Lower leg skin (tissue), 4 donors: ENCODE measurements at regions not wholly inside any gene's neighbourhood (a gene's known extent, or its start where the extent isn't known, plus 50 kb on each side); places are given as distances from the start of the nearest gene placed in this dataset.

Source experiments
- DNase-seq, 2 donors: peaks; one replicate each; pipeline ENCODE4 v3.0.0-alpha.2; 2019; ENCODE audit warnings: low spot score in 2 of 2
- H3K4me3 ChIP-seq: fragments of 200-600 bp; sonication (generic); 2 replicates; pipeline ENCODE4 v1.5.1; 2017; ENCODE audit warnings: mild to moderate bottlenecking, low read depth; ENCODE audit not compliant: poor library complexity, severe bottlenecking
- CTCF ChIP-seq, 3 donors: fragments of 450-650 bp; IDR thresholded peaks; one replicate each; pipeline ENCODE4 v1.5.1; 2016; ENCODE audit warnings: antibody characterized with exemption in 3 of 3, mild to moderate bottlenecking in 3 of 3, moderate library complexity in 2 of 3
- POLR2A ChIP-seq, 2 donors: fragments of 450-650 bp; IDR thresholded peaks; one replicate each; pipeline ENCODE4 v1.6.1; 2016 to 2017; ENCODE audit warnings: antibody characterized with exemption in 2 of 2, mild to moderate bottlenecking in 1 of 2, moderate library complexity in 1 of 2
- WGBS, 2 donors: methylation state at CpG; one replicate each; pipeline ENCODE4 v1.1.5; 2018; 5-methylcytosine and 5-hydroxymethylcytosine counted together
- intact Hi-C: fragments of 100-400 bp; cut with DNase I; formaldehyde crosslinking; loops from one replicate; pipeline ENCODE4 v1.15.0; 2023; ENCODE audit warnings: low total_unique reads

- H3K4me3 ChIP-seq: no peak overlapping the region
- intact Hi-C loops: no loop called here
- TF ChIP-seq CTCF (IDR thresholded peaks at IDR 0.05) (no peak), POLR2A (IDR thresholded peaks at IDR 0.05) (no peak)
- no peak for DNase-seq
Measured at GRCh38 chr3:40723083-40723660, 198.4 kb downstream of the ZNF621 start.

GRCh38 chr3:40725031-40725430 lies 200.3 kb downstream of the ZNF621 start:
- no peak for DNase-seq
- no peak for TF ChIP-seq POLR2A (IDR thresholded peaks at IDR 0.05)
- TF ChIP-seq CTCF (IDR thresholded peaks at IDR 0.05): no peak
- intact Hi-C loops: no loop called here

GRCh38 chr3:40731445-40731844 lies 206.7 kb downstream of the ZNF621 start:
- no peak for DNase-seq
- no peak overlapping the region for H3K4me3 ChIP-seq
- TF ChIP-seq POLR2A (IDR thresholded peaks at IDR 0.05) (no peak), CTCF (IDR thresholded peaks at IDR 0.05) (no peak)
- WGBS, 2 donors: 71 to 75% methylated on average over 1 of the region's 1 CpG
- intact Hi-C loops: no loop called here

More at GRCh38 chr3:40725031-40725430, 200.3 kb downstream of the ZNF621 start:
- H3K4me3 ChIP-seq: no peak overlapping the region

- TF ChIP-seq POLR2A (IDR thresholded peaks at IDR 0.05) (no peak), CTCF (IDR thresholded peaks at IDR 0.05) (no peak)
- no peak for DNase-seq
- H3K4me3 ChIP-seq: no peak overlapping the region
- intact Hi-C loops: no loop called here
- 79 to 83% methylated on average over 3 of the region's 3 CpGs for WGBS, 2 donors
Measured at GRCh38 chr3:40736943-40737342, 212.2 kb downstream of the ZNF621 start.

- no peak overlapping the region for H3K4me3 ChIP-seq
- no peak for DNase-seq
- intact Hi-C loops: no loop called here
- no peak for TF ChIP-seq CTCF (IDR thresholded peaks at IDR 0.05)
- no peak for TF ChIP-seq POLR2A (IDR thresholded peaks at IDR 0.05)
- 80 to 87% methylated on average over 3 of the region's 3 CpGs for WGBS, 2 donors
Measured at GRCh38 chr3:40737343-40737742, 212.6 kb downstream of the ZNF621 start.

GRCh38 chr3:40739971-40740370 lies 215.2 kb downstream of the ZNF621 start:
- WGBS, 2 donors: 67 to 77% methylated on average over 1 of the region's 1 CpG
- DNase-seq: no peak
- TF ChIP-seq POLR2A (IDR thresholded peaks at IDR 0.05) (no peak), CTCF (IDR thresholded peaks at IDR 0.05) (no peak)

More at GRCh38 chr3:40739971-40740370, 215.2 kb downstream of the ZNF621 start:
- intact Hi-C loops: no loop called here
- H3K4me3 ChIP-seq: no peak overlapping the region
